Gastroesophageal sphincter (tissue), 4 donors: ENCODE measurements at regions not wholly inside any gene's neighbourhood (a gene's known extent, or its start where the extent isn't known, plus 50 kb on each side); places are given as distances from the start of the nearest gene placed in this dataset.

Experiments
- ATAC-seq: fragments of 150-250 bp; one replicate; pipeline ENCODE4 v1.9.1; 2016; ENCODE audit warnings: mild to moderate bottlenecking, moderate library complexity
- H3K27ac ChIP-seq, 4 donors: fragments of 200-600 bp; sonication (generic) in 3 of 4; 1 replicate in 3 of 4; 2 replicates in 1 of 4; pipeline ENCODE4 v1.5.1; 2016 to 2019
- H3K27me3 ChIP-seq: fragments of 200-600 bp; sonication (generic); one replicate; pipeline ENCODE4 v1.5.1; 2019
- H3K36me3 ChIP-seq, 2 donors: fragments of 200-600 bp; sonication (generic); one replicate each; pipeline ENCODE4 v1.5.1; 2019; ENCODE audit warnings: control low read depth in 1 of 2
- H3K4me1 ChIP-seq, 3 donors: fragments of 200-600 bp; sonication (generic); 1 replicate in 2 of 3; 2 replicates in 1 of 3; pipeline ENCODE4 v1.5.1; 2016 to 2019; ENCODE audit warnings: control low read depth in 2 of 3
- H3K4me3 ChIP-seq, 2 donors: fragments of 200-600 bp; sonication (generic); one replicate each; pipeline ENCODE4 v1.5.1; 2019; ENCODE audit warnings: mild to moderate bottlenecking in 1 of 2, moderate library complexity in 1 of 2
- H3K9me3 ChIP-seq, 3 donors: fragments of 200-600 bp; sonication (generic); one replicate each; pipeline ENCODE4 v1.5.1; 2017 to 2019; ENCODE audit warnings: control low read depth in 2 of 3
- EP300 ChIP-seq: sonication (generic); formaldehyde crosslinking; IDR thresholded peaks from one replicate; pipeline ENCODE4 v1.6.1; 2017; ENCODE audit warnings: antibody characterized with exemption, mild to moderate bottlenecking
- POLR2A ChIP-seq, 2 donors: fragments of 450-650 bp; IDR thresholded peaks; one replicate each; pipeline ENCODE4 v1.6.1; 2017; ENCODE audit warnings: antibody characterized with exemption in 2 of 2, mild to moderate bottlenecking in 2 of 2, moderate library complexity in 1 of 2
- POLR2AphosphoS5 ChIP-seq: sonication (generic); formaldehyde crosslinking; IDR thresholded peaks from one replicate; pipeline ENCODE4 v1.6.1; 2017; ENCODE audit warnings: antibody characterized with exemption
- WGBS, 2 donors: methylation state at CpG; one replicate each; pipeline ENCODE4 v1.1.5; 2018; ENCODE audit warnings: low coverage in 1 of 2; 5-methylcytosine and 5-hydroxymethylcytosine counted together
- TF ChIP-seq, protein P1 (sequence below), 4 experiments: fragments of 200-600 bp in 2 of 4; fragments of 450-650 bp in 2 of 4; sonication (generic) in 1 of 4; IDR thresholded peaks; one replicate each; pipeline ENCODE4 v1.5.1; 2017 to 2019; ENCODE audit warnings: antibody characterized with exemption in 4 of 4, mild to moderate bottlenecking in 2 of 4, moderate library complexity in 2 of 4

DNA sequence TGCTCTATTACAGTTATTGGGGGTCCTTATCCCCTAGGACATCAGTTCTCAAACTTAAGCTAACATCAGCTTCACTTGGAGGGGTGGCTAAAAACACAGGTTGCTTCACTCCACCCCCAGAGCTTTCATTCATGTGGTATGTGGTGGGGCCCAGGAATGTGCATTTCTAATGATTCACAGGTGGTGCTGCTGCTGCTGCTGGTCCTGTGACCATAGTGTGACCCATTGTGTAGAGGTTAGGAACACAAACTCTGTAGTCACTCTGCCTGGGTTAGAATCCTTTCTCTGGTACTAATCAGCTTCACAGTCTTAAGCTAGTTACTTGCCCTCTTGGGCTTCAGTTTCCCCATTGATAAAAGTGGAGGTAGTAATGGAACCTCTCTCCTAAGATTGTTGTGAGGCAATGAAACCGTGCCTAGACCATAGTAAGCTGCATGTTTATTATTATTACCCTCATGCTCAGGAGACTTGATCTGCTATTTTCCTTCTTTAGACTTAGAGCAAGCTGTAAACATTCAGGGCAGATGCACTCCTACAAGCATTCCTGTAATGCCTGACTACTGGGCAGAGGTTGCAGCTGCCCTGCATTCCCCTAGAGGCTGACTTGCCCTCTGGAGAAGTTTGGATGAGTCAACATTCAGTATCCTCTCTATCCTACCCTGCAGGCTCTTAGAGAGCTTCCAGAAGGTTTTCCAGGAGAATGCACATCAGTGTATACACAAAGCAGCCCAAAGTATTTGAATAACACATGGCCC lies 94.1 kb upstream of the ACSL4 start:
- Histone ChIP-seq H3K27me3 (no peaks in the 10 kb centered on the region), H3K27ac (no peak overlapping the region), H3K4me1 (no peaks in the 10 kb centered on the region), H3K36me3 (no peaks in the 10 kb centered on the region), H3K4me3 (no peak overlapping the region), H3K9me3 (no peaks in the 10 kb centered on the region)
- TF ChIP-seq POLR2AphosphoS5, result no peak
- no peak for TF ChIP-seq POLR2A (IDR thresholded peaks at IDR 0.05)
- no peak for TF ChIP-seq EP300
- TF ChIP-seq, protein P1, sequence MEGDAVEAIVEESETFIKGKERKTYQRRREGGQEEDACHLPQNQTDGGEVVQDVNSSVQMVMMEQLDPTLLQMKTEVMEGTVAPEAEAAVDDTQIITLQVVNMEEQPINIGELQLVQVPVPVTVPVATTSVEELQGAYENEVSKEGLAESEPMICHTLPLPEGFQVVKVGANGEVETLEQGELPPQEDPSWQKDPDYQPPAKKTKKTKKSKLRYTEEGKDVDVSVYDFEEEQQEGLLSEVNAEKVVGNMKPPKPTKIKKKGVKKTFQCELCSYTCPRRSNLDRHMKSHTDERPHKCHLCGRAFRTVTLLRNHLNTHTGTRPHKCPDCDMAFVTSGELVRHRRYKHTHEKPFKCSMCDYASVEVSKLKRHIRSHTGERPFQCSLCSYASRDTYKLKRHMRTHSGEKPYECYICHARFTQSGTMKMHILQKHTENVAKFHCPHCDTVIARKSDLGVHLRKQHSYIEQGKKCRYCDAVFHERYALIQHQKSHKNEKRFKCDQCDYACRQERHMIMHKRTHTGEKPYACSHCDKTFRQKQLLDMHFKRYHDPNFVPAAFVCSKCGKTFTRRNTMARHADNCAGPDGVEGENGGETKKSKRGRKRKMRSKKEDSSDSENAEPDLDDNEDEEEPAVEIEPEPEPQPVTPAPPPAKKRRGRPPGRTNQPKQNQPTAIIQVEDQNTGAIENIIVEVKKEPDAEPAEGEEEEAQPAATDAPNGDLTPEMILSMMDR (IDR thresholded peaks at IDR 0.05), result no peak
- ATAC-seq, result no peak
- 29 to 83% methylated on average over 1 of the region's 1 CpG for WGBS, 2 donors

DNA sequence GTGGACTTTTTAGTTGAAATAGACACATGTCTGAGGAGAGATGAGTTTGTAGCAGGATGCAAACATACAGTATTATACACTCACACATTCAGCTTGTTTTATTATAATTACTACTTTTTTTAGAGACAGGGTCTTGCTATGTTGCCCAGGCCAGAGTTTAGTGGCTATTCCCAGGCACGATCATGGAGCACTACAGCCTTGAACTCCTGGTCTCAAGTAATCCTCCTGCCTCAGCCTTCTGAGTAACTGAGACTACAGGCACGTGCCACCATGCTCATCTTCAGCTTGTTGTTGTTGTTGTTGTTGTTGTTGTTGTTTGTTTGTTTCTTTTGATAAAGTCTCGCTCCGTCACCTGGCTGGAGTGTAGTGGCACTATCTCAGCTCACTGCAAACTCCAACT lies 94.7 kb upstream of the ACSL4 start:
- 80% methylated on average over 1 of the region's 4 CpGs; no CpG with 5 or more reads in 1 of the 2 donors for WGBS, 2 donors
- no peaks in the 10 kb centered on the region for H3K4me1 ChIP-seq
- TF ChIP-seq POLR2A (IDR thresholded peaks at IDR 0.05) (no peak), POLR2AphosphoS5 (no peak)
- TF ChIP-seq, protein P1 (IDR thresholded peaks at IDR 0.05), result no peak
- no peaks in the 10 kb centered on the region for H3K27me3 ChIP-seq
- no peak overlapping the region for H3K4me3 ChIP-seq
- H3K9me3 ChIP-seq, result no peaks in the 10 kb centered on the region
- no peaks in the 10 kb centered on the region for H3K36me3 ChIP-seq
- no peak for ATAC-seq
- no peak overlapping the region for H3K27ac ChIP-seq

DNA sequence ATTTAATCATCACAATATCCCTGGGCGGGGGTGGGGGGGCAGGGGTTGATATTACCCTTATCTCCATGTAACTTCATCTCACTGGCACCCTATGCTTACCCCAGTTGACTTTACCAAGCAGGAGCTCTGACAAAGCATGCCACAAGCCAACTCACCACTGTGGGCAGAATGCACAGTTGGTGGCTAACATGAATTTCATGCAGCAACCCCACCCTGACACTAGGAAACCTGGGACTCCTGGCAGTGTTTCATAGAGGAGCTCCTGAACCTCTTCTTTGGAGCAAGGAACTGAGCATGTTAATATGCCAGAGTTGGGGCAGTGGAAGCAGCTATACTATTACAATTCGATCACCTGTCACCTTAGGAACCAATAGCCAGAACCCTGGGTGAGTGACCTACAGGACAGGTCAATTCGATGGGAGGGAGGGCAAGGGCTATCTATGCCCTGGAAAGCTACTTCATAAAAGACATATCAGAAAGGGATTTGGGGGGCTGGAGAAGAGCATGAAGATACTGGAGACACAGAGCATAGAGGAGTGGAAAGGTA lies 97.2 kb upstream of the ACSL4 start:
- ATAC-seq, result no peak
- H3K4me1 ChIP-seq, result no peaks in the 10 kb centered on the region
- H3K27ac ChIP-seq, result no peak overlapping the region
- no peaks in the 10 kb centered on the region for H3K36me3 ChIP-seq
- TF ChIP-seq, protein P1 (IDR thresholded peaks at IDR 0.05), result no peak
- no peak for TF ChIP-seq POLR2A (IDR thresholded peaks at IDR 0.05)
- TF ChIP-seq EP300, result no peak
- no peaks in the 10 kb centered on the region for H3K9me3 ChIP-seq
- 60% methylated on average over 1 of the region's 3 CpGs; no CpG with 5 or more reads in 1 of the 2 donors for WGBS, 2 donors
- H3K4me3 ChIP-seq, result no peak overlapping the region
- no peaks in the 10 kb centered on the region for H3K27me3 ChIP-seq

DNA sequence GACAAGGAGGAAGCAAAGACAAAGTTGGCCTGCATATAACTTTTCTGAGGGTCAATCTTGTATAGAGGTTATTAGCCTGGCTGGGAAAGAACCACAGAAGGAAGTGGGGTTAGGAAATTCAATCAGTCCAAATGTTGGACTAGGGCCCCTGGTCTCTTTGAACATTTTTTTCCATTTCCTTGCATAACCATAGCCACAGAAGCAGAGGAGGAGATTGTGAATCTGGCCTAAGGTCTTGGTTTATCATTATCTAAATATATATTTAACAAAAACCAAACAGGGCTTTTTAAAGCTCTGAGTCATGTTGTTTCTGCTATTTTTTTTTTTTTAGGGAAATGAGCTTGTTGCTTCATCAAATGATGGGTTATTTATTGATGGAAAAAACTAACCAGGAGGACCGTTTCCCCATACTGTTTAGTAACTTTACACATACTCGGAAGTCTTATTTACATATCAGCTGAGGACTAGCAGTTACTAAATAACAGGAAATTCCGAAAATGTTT lies 97.7 kb upstream of the ACSL4 start:
- Histone ChIP-seq H3K4me1 (no peaks in the 10 kb centered on the region), H3K27ac (no peak overlapping the region), H3K4me3 (no peak overlapping the region), H3K9me3 (no peaks in the 10 kb centered on the region), H3K27me3 (no peaks in the 10 kb centered on the region), H3K36me3 (no peaks in the 10 kb centered on the region)
- ATAC-seq, result no peak
- TF ChIP-seq POLR2A (IDR thresholded peaks at IDR 0.05) (no peak), EP300 (no peak), POLR2AphosphoS5 (no peak)
- TF ChIP-seq, protein P1 (IDR thresholded peaks at IDR 0.05), result no peak
- WGBS, 2 donors, result 46 to 61% methylated on average over 1 to 2 of the region's 3 CpGs
